Effector memory CD8-positive, alpha-beta T cell (primary cell): ENCODE measurements at regions not wholly inside any gene's neighbourhood (a gene's known extent, or its start where the extent isn't known, plus 50 kb on each side); places are given as distances from the start of the nearest gene placed in this dataset.

Source experiments
- ATAC-seq: fragments of 150-1000 bp; cut with Tn5 transposase; replicated peaks from 2 replicates; pipeline ENCODE4 v1.10.0; 2021; ENCODE audit warnings: mild to moderate bottlenecking, moderate library complexity
- DNase-seq, 3 experiments: peaks; one replicate each; pipeline ENCODE4 v3.0.0; 2021
- H3K27ac Mint-ChIP-seq, 2 donors: one replicate each; pipeline ENCODE4 v1.8.0; 2022; ENCODE audit warnings: mild to moderate bottlenecking in 2 of 2, mixed read lengths in 2 of 2, moderate library complexity in 2 of 2
- H3K27me3 Mint-ChIP-seq, 2 donors: one replicate each; pipeline ENCODE4 v1.8.0; 2022; ENCODE audit warnings: mixed read lengths in 2 of 2
- H3K36me3 Mint-ChIP-seq: one replicate; pipeline ENCODE4 v1.8.0; 2022; ENCODE audit warnings: mild to moderate bottlenecking, moderate library complexity, mixed read lengths; ENCODE audit not compliant: insufficient read depth
- H3K4me1 Mint-ChIP-seq, 2 donors: one replicate each; pipeline ENCODE4 v1.8.0; 2022; ENCODE audit warnings: low read depth in 2 of 2, mixed read lengths in 2 of 2
- H3K4me3 Mint-ChIP-seq, 2 donors: one replicate each; pipeline ENCODE4 v1.8.0; 2022; ENCODE audit warnings: mild to moderate bottlenecking in 2 of 2, mixed read lengths in 2 of 2, moderate library complexity in 2 of 2
- H3K9me3 Mint-ChIP-seq, 2 donors: one replicate each; pipeline ENCODE4 v1.8.0; 2022; ENCODE audit warnings: mixed read lengths in 2 of 2

DNA sequence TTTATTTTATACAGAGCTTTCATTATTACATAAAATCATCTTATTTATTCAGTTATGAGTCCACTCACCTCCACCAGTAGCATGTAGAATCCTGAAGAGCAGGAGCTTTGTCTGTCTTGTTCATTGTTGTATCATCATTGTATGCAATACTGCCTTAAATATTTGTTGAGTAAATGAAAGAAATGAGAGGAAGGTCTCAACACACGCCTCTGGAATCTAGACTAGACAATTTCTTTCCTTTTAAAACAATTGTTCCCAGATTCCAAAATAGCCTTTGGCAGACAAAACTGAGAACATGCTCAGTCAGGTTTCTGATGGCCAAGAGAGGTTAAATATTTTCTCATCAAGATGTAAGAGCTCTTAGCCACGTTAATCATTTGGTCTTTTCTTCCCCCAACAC lies 173.1 kb upstream of the AGR3 start:
- DNase-seq (no peak), ATAC-seq (no peak)
- Mint-ChIP-seq H3K9me3 (no peaks in the 10 kb centered on the region), H3K36me3 (no peaks in the 10 kb centered on the region), H3K27me3 (peaks cover 7 to 10% of the 10 kb centered on the region in 2 donors), H3K4me3 (no peak overlapping the region), H3K4me1 (no peaks in the 10 kb centered on the region), H3K27ac (no peak overlapping the region)

GRCh38 chr7:17055596-17055995 lies 173.8 kb upstream of the AGR3 start:
- H3K4me1 Mint-ChIP-seq, result no peaks in the 10 kb centered on the region

DNA sequence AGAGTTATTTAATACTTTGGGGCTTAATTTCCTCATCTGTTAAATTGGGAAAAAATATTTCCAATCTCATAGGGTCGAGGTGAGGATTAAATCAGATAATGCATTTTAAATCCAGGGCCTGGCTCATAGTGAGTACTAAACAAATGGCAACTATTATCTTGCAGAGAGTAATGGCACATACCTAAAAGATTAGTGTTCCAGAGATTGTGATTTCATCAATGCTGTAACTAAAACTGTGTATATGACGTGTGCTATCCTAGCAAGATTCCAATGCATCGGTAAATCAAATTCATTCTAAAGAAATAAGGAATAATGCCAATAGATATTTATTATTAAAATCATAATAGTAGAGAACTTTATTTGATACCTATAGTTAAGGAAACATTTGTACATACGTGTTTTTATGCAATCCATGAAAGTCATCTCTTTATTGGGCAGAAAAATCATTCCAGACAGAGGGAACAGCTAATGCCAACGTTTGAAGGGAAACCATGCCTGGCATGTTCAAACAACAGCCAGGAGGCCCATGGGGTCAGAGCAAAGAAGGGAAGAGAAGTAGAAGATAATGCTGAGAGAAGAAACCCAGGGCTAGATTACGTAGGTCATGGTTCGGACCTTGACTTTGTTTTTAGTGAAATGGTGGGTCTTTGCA lies 174.8 kb upstream of the AGR3 start:
- Mint-ChIP-seq H3K9me3 (no peaks in the 10 kb centered on the region), H3K36me3 (no peaks in the 10 kb centered on the region), H3K27ac (no peak overlapping the region), H3K27me3 (peaks cover 7 to 10% of the 10 kb centered on the region in 2 donors), H3K4me3 (no peak overlapping the region), H3K4me1 (no peaks in the 10 kb centered on the region)
- ATAC-seq, result no peak
- no peak for DNase-seq

More at GRCh38 chr7:17055596-17055995, 173.8 kb upstream of the AGR3 start:
- Mint-ChIP-seq H3K27me3 (peaks cover 7 to 10% of the 10 kb centered on the region in 2 donors), H3K4me3 (no peak overlapping the region), H3K9me3 (no peaks in the 10 kb centered on the region), H3K36me3 (no peaks in the 10 kb centered on the region), H3K27ac (no peak overlapping the region)
- ATAC-seq, result no peak
- DNase-seq, result no peak

- no peak overlapping the region for H3K27ac Mint-ChIP-seq
- H3K4me1 Mint-ChIP-seq, result no peaks in the 10 kb centered on the region
Measured at GRCh38 chr7:17057143-17057509, 175.3 kb upstream of the AGR3 start.

GRCh38 chr7:17058568-17058967 lies 176.8 kb upstream of the AGR3 start:
- Mint-ChIP-seq H3K27ac (no peak overlapping the region), H3K4me1 (no peaks in the 10 kb centered on the region), H3K4me3 (no peak overlapping the region), H3K27me3 (no peaks in the 10 kb centered on the region), H3K9me3 (no peaks in the 10 kb centered on the region), H3K36me3 (no peaks in the 10 kb centered on the region)
- ATAC-seq, result no peak
- no peak for DNase-seq

More at GRCh38 chr7:17057143-17057509, 175.3 kb upstream of the AGR3 start:
- H3K9me3 Mint-ChIP-seq, result no peaks in the 10 kb centered on the region
- H3K4me3 Mint-ChIP-seq, result no peak overlapping the region
- no peaks in the 10 kb centered on the region for H3K36me3 Mint-ChIP-seq
- DNase-seq (no peak), ATAC-seq (no peak)
- H3K27me3 Mint-ChIP-seq, result peaks cover 7 to 8% of the 10 kb centered on the region in 2 donors

- H3K27me3 Mint-ChIP-seq, result no peaks in the 10 kb centered on the region
- H3K36me3 Mint-ChIP-seq, result no peaks in the 10 kb centered on the region
- H3K4me3 Mint-ChIP-seq, result no peak overlapping the region
- H3K9me3 Mint-ChIP-seq, result no peaks in the 10 kb centered on the region
- no peak overlapping the region for H3K27ac Mint-ChIP-seq
- no peak for ATAC-seq
- H3K4me1 Mint-ChIP-seq, result no peaks in the 10 kb centered on the region
- DNase-seq, result no peak
Measured at GRCh38 chr7:17060051-17060450, 178.3 kb upstream of the AGR3 start.

DNA sequence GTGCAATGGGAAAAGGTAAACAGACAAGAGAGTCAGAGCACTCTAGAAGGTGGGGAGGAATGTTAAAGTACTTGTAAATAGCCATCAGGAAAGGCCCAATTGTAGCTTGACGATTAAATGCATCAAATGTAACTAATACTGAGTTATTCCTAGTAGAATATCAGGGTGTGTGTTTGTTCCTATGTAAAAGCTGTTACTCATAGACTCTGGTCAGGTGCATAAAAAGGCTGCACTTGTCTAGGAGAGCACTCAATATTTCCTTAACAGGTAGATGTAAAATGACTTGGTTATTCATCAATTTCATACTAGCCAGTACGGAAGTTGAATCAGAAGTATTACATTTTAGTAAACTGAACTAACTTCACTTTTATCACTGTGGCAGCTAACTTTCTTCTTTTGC lies 179.7 kb upstream of the AGR3 start:
- no peaks in the 10 kb centered on the region for H3K36me3 Mint-ChIP-seq
- no peak overlapping the region for H3K4me3 Mint-ChIP-seq
- no peaks in the 10 kb centered on the region for H3K27me3 Mint-ChIP-seq
- no peaks in the 10 kb centered on the region for H3K4me1 Mint-ChIP-seq
- no peaks in the 10 kb centered on the region for H3K9me3 Mint-ChIP-seq
- no peak overlapping the region for H3K27ac Mint-ChIP-seq
- DNase-seq (no peak), ATAC-seq (no peak)

- ATAC-seq (no peak), DNase-seq (no peak)
- no peaks in the 10 kb centered on the region for H3K9me3 Mint-ChIP-seq
- H3K36me3 Mint-ChIP-seq, result no peaks in the 10 kb centered on the region
- no peaks in the 10 kb centered on the region for H3K27me3 Mint-ChIP-seq
- H3K27ac Mint-ChIP-seq, result no peak overlapping the region
- no peaks in the 10 kb centered on the region for H3K4me1 Mint-ChIP-seq
- H3K4me3 Mint-ChIP-seq, result no peak overlapping the region
Measured at GRCh38 chr7:17062151-17063044, 180.6 kb upstream of the AGR3 start.

GRCh38 chr7:17063045-17063383 lies 181.2 kb upstream of the AGR3 start:
- H3K27me3 Mint-ChIP-seq, result no peaks in the 10 kb centered on the region
- H3K4me3 Mint-ChIP-seq, result no peak overlapping the region
- H3K4me1 Mint-ChIP-seq, result no peaks in the 10 kb centered on the region
- peak; percentile 35 for ATAC-seq
- no peak overlapping the region for H3K27ac Mint-ChIP-seq
- H3K9me3 Mint-ChIP-seq, result no peaks in the 10 kb centered on the region
- no peak for DNase-seq
- no peaks in the 10 kb centered on the region for H3K36me3 Mint-ChIP-seq

DNA sequence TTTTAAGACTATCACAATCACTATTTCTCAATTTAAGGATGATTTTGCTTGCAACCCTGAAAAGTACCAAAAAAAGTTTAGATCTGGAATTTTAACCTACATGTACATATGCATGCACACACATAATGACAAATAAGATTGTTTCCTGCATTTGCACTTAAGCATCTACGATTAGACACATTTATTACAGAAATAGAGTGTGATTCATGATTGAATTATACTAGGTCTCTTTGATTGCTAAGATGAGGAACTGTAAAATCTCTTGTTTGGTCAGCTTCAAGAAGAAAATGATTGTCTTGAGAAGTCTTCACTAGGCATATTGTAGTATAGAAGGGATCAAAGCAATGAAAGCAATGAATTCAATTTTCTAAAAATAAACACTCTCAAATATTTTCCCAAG lies 185.9 kb upstream of the AGR3 start:
- Mint-ChIP-seq H3K27me3 (no peaks in the 10 kb centered on the region), H3K9me3 (no peaks in the 10 kb centered on the region), H3K4me3 (no peak overlapping the region), H3K36me3 (no peaks in the 10 kb centered on the region), H3K4me1 (no peaks in the 10 kb centered on the region), H3K27ac (no peak overlapping the region)
- DNase-seq (no peak), ATAC-seq (no peak)

DNA sequence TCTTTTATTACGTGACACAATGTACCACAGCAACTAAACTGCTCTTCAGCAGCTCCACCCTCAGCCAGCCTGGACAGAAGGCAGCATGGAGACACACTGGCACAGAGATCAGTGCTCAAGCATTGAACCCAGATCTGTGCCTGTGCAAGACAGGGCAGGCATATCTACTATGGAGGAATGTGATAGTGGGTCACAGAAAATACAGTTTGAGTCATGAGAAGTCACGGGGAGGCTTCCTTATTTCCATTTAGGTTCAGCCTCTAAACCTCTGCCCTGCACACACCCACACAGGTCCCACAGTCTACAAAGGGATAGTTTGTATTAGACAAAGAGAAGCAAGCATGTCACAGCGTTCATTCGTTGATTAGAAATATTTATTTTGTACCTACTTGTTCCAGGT lies 187.4 kb upstream of the AGR3 start:
- H3K27ac Mint-ChIP-seq, result no peak overlapping the region
- H3K27me3 Mint-ChIP-seq, result no peaks in the 10 kb centered on the region
- no peaks in the 10 kb centered on the region for H3K4me1 Mint-ChIP-seq
- H3K9me3 Mint-ChIP-seq, result no peaks in the 10 kb centered on the region
- H3K4me3 Mint-ChIP-seq, result no peak overlapping the region
- ATAC-seq (no peak), DNase-seq (no peak)
- no peaks in the 10 kb centered on the region for H3K36me3 Mint-ChIP-seq

- Mint-ChIP-seq H3K4me3 (no peak overlapping the region), H3K27me3 (no peaks in the 10 kb centered on the region), H3K4me1 (no peaks in the 10 kb centered on the region), H3K9me3 (no peaks in the 10 kb centered on the region), H3K27ac (no peak overlapping the region), H3K36me3 (no peaks in the 10 kb centered on the region)
- DNase-seq (no peak), ATAC-seq (no peak)
Measured at GRCh38 chr7:17070231-17070708, 188.5 kb upstream of the AGR3 start.

GRCh38 chr7:17071866-17072265 lies 190.1 kb upstream of the AGR3 start:
- ATAC-seq, result no peak
- no peak overlapping the region for H3K4me3 Mint-ChIP-seq
- H3K27ac Mint-ChIP-seq, result no peak overlapping the region
- no peak for DNase-seq
- no peaks in the 10 kb centered on the region for H3K36me3 Mint-ChIP-seq
- no peaks in the 10 kb centered on the region for H3K4me1 Mint-ChIP-seq
- H3K27me3 Mint-ChIP-seq, result no peaks in the 10 kb centered on the region
- no peaks in the 10 kb centered on the region for H3K9me3 Mint-ChIP-seq

DNA sequence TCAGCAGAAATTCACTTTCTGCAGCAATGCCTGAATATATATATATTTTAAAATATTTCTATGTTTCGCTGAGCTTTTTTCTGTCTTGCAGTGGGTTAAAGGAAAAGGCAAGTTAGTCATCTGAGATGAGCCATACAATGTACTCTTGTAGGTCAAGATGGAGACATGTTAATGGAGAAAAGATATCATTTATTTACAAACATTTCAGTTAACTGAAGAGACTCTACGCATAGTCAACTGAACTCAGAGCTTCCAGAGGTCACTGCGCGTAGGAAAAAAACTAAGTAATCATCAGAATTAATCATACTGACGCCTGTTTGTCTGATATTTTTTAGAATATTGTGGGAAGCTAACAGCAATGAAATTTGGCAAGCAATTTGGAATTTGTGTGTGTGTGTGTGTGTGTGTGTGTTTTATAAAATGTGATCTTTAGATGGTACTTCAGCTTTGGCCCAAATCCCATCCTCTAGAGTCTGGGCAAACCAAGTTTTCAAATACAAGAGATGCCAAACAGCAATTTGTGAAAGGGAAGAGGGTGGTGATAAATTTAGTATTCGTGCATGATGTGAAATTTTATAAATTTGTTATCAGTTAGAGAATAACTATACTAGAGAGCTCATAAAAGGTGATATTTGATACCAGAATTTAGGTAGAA lies 193.9 kb upstream of the AGR3 start:
- Mint-ChIP-seq H3K4me1 (no peaks in the 10 kb centered on the region), H3K36me3 (no peaks in the 10 kb centered on the region), H3K27ac (no peak overlapping the region), H3K4me3 (no peak overlapping the region), H3K9me3 (no peaks in the 10 kb centered on the region), H3K27me3 (no peaks in the 10 kb centered on the region)
- DNase-seq (no peak), ATAC-seq (no peak)
